Hematopoietic multipotent progenitor cell treated with erythropoietin and hydrocortisone succinate and interleukin-3 and kit ligand, for 6 days (in vitro differentiated cells): ENCODE measurements at regions not wholly inside any gene's neighbourhood (a gene's known extent, or its start where the extent isn't known, plus 50 kb on each side); places are given as distances from the start of the nearest gene placed in this dataset.

Source experiments
- DNase-seq: peaks from one replicate; pipeline ENCODE4 v3.0.0-alpha.2; 2015

GRCh38 chr3:84077479-84077878 lies 881.3 kb upstream of the CADM2 start:
- peak; percentile 1 for DNase-seq

- no peak for DNase-seq
Observed at GRCh38 chr3:84082726-84083125, 876.1 kb upstream of the CADM2 start.

GRCh38 chr3:84092907-84093306 lies 865.9 kb upstream of the CADM2 start:
- DNase-seq, result no peak

GRCh38 chr3:84096188-84096587 lies 862.6 kb upstream of the CADM2 start:
- no peak for DNase-seq

- no peak for DNase-seq
Observed at GRCh38 chr3:84100861-84101260, 857.9 kb upstream of the CADM2 start.

- DNase-seq, result no peak
Observed at GRCh38 chr3:84108442-84108971, 850.3 kb upstream of the CADM2 start.

GRCh38 chr3:84109911-84110310 lies 848.9 kb upstream of the CADM2 start:
- DNase-seq, result no peak

- DNase-seq, result no peak
Observed at GRCh38 chr3:84110787-84111186, 848.0 kb upstream of the CADM2 start.

- DNase-seq, result no peak
Observed at GRCh38 chr3:84125201-84125721, 833.5 kb upstream of the CADM2 start.

- no peak for DNase-seq
Observed at GRCh38 chr3:84125760-84126159, 833.0 kb upstream of the CADM2 start.

- no peak for DNase-seq
Observed at GRCh38 chr3:84126160-84126559, 832.6 kb upstream of the CADM2 start.

GRCh38 chr3:84128024-84128423 lies 830.8 kb upstream of the CADM2 start:
- no peak for DNase-seq

GRCh38 chr3:84136425-84136824 lies 822.4 kb upstream of the CADM2 start:
- no peak for DNase-seq

- DNase-seq, result no peak
Observed at GRCh38 chr3:84140631-84141030, 818.2 kb upstream of the CADM2 start.

- no peak for DNase-seq
Observed at GRCh38 chr3:84141571-84141970, 817.2 kb upstream of the CADM2 start.

GRCh38 chr3:84165328-84165727 lies 793.5 kb upstream of the CADM2 start:
- DNase-seq, result no peak

- no peak for DNase-seq
Observed at GRCh38 chr3:84175449-84175848, 783.3 kb upstream of the CADM2 start.

- no peak for DNase-seq
Observed at GRCh38 chr3:84184937-84185336, 773.9 kb upstream of the CADM2 start.

- DNase-seq, result no peak
Observed at GRCh38 chr3:84194029-84194428, 764.8 kb upstream of the CADM2 start.

GRCh38 chr3:84209474-84209873 lies 749.3 kb upstream of the CADM2 start:
- no peak for DNase-seq

- DNase-seq, result no peak
Observed at GRCh38 chr3:84223512-84223911, 735.3 kb upstream of the CADM2 start.

GRCh38 chr3:84224262-84224661 lies 734.5 kb upstream of the CADM2 start:
- DNase-seq, result no peak

- DNase-seq, result no peak
Observed at GRCh38 chr3:84236261-84236660, 722.5 kb upstream of the CADM2 start.

GRCh38 chr3:84245789-84246188 lies 713.0 kb upstream of the CADM2 start:
- DNase-seq, result no peak

- no peak for DNase-seq
Observed at GRCh38 chr3:84260596-84260995, 698.2 kb upstream of the CADM2 start.

GRCh38 chr3:84265768-84266167 lies 693.0 kb upstream of the CADM2 start:
- DNase-seq, result no peak
